Gastroesophageal sphincter (tissue), 4 donors: ENCODE measurements at regions not wholly inside any gene's neighbourhood (a gene's known extent, or its start where the extent isn't known, plus 50 kb on each side); places are given as distances from the start of the nearest gene placed in this dataset.

Experiments used
- ATAC-seq: fragments of 150-250 bp; one replicate; pipeline ENCODE4 v1.9.1; 2016; ENCODE audit warnings: mild to moderate bottlenecking, moderate library complexity
- H3K27ac ChIP-seq, 4 donors: fragments of 200-600 bp; sonication (generic) in 3 of 4; 1 replicate in 3 of 4; 2 replicates in 1 of 4; pipeline ENCODE4 v1.5.1; 2016 to 2019
- H3K27me3 ChIP-seq: fragments of 200-600 bp; sonication (generic); one replicate; pipeline ENCODE4 v1.5.1; 2019
- H3K36me3 ChIP-seq, 2 donors: fragments of 200-600 bp; sonication (generic); one replicate each; pipeline ENCODE4 v1.5.1; 2019; ENCODE audit warnings: control low read depth in 1 of 2
- H3K4me1 ChIP-seq, 3 donors: fragments of 200-600 bp; sonication (generic); 1 replicate in 2 of 3; 2 replicates in 1 of 3; pipeline ENCODE4 v1.5.1; 2016 to 2019; ENCODE audit warnings: control low read depth in 2 of 3
- H3K4me3 ChIP-seq, 2 donors: fragments of 200-600 bp; sonication (generic); one replicate each; pipeline ENCODE4 v1.5.1; 2019; ENCODE audit warnings: mild to moderate bottlenecking in 1 of 2, moderate library complexity in 1 of 2
- H3K9me3 ChIP-seq, 3 donors: fragments of 200-600 bp; sonication (generic); one replicate each; pipeline ENCODE4 v1.5.1; 2017 to 2019; ENCODE audit warnings: control low read depth in 2 of 3
- EP300 ChIP-seq: sonication (generic); formaldehyde crosslinking; IDR thresholded peaks from one replicate; pipeline ENCODE4 v1.6.1; 2017; ENCODE audit warnings: antibody characterized with exemption, mild to moderate bottlenecking
- POLR2A ChIP-seq, 2 donors: fragments of 450-650 bp; IDR thresholded peaks; one replicate each; pipeline ENCODE4 v1.6.1; 2017; ENCODE audit warnings: antibody characterized with exemption in 2 of 2, mild to moderate bottlenecking in 2 of 2, moderate library complexity in 1 of 2
- POLR2AphosphoS5 ChIP-seq: sonication (generic); formaldehyde crosslinking; IDR thresholded peaks from one replicate; pipeline ENCODE4 v1.6.1; 2017; ENCODE audit warnings: antibody characterized with exemption
- WGBS, 2 donors: methylation state at CpG; one replicate each; pipeline ENCODE4 v1.1.5; 2018; ENCODE audit warnings: low coverage in 1 of 2; 5-methylcytosine and 5-hydroxymethylcytosine counted together
- TF ChIP-seq, protein P1 (sequence below), 4 experiments: fragments of 200-600 bp in 2 of 4; fragments of 450-650 bp in 2 of 4; sonication (generic) in 1 of 4; IDR thresholded peaks; one replicate each; pipeline ENCODE4 v1.5.1; 2017 to 2019; ENCODE audit warnings: antibody characterized with exemption in 4 of 4, mild to moderate bottlenecking in 2 of 4, moderate library complexity in 2 of 4

DNA sequence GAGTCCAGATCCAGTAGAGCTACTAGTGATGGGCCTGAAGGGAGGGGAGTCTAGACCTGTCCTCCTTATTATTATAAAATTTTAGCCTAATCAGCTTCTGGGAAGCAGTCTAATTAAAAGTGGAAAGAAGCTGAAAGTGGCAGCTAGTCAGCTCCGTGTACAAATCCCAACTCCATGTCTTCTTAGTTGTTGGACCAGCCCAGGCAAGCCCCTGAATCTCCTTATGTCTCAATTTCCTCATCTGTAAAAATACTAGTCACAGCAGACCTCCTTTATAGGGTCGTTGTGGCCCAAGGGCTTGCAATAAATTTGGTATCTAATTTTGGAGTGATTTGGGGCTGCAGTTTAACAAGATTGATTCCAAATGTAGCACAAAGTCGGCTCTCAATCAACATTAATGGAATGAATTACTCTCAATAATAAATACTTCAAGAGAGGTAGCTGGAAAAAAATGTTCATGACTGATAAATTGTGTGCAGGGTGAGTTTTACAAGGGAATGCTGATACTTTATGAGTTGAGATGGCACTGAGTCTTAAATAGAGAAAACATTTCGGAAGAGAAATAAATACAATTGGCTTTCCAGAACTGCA is 118.3 kb upstream of the NDUFV2 start:
- Histone ChIP-seq H3K4me1 (no peaks in the 10 kb centered on the region), H3K4me3 (no peak overlapping the region), H3K36me3 (no peaks in the 10 kb centered on the region), H3K9me3 (no peaks in the 10 kb centered on the region), H3K27me3 (no peaks in the 10 kb centered on the region), H3K27ac (no peak overlapping the region)
- no peak for TF ChIP-seq POLR2A (IDR thresholded peaks at IDR 0.05)
- TF ChIP-seq EP300: no peak
- TF ChIP-seq POLR2AphosphoS5: no peak
- TF ChIP-seq, protein P1, sequence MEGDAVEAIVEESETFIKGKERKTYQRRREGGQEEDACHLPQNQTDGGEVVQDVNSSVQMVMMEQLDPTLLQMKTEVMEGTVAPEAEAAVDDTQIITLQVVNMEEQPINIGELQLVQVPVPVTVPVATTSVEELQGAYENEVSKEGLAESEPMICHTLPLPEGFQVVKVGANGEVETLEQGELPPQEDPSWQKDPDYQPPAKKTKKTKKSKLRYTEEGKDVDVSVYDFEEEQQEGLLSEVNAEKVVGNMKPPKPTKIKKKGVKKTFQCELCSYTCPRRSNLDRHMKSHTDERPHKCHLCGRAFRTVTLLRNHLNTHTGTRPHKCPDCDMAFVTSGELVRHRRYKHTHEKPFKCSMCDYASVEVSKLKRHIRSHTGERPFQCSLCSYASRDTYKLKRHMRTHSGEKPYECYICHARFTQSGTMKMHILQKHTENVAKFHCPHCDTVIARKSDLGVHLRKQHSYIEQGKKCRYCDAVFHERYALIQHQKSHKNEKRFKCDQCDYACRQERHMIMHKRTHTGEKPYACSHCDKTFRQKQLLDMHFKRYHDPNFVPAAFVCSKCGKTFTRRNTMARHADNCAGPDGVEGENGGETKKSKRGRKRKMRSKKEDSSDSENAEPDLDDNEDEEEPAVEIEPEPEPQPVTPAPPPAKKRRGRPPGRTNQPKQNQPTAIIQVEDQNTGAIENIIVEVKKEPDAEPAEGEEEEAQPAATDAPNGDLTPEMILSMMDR (IDR thresholded peaks at IDR 0.05): no peak
- ATAC-seq: no peak
- WGBS, 2 donors: 65 to 67% methylated on average over 4 of the region's 4 CpGs

DNA sequence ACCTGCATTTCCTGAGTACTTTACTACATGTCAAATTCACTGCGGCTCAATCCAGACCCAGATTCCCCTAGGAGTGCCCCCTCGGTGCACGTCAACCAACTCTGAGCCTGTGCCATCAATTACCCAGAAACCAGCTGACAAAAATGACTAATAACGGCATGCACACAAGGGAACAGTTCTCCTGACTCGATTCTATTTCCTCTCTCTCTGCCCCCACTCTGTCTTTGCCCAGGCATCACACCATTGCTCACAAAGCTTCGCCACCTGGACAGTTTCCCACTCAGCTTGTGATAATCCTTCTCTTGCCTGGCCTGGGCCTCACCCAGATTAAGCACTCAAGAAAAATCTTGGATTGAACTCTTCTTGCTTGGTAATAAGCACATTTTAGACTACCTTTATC is 115.3 kb upstream of the NDUFV2 start:
- WGBS, 2 donors: 46 to 56% methylated on average over 5 to 6 of the region's 6 CpGs
- no peak for ATAC-seq
- H3K4me3 ChIP-seq: no peak overlapping the region
- H3K36me3 ChIP-seq: no peaks in the 10 kb centered on the region
- no peak overlapping the region for H3K27ac ChIP-seq
- no peaks in the 10 kb centered on the region for H3K4me1 ChIP-seq
- no peaks in the 10 kb centered on the region for H3K27me3 ChIP-seq
- no peaks in the 10 kb centered on the region for H3K9me3 ChIP-seq
- TF ChIP-seq POLR2A (IDR thresholded peaks at IDR 0.05) (no peak), EP300 (no peak), POLR2AphosphoS5 (no peak)
- TF ChIP-seq, protein P1 (IDR thresholded peaks at IDR 0.05): no peak

DNA sequence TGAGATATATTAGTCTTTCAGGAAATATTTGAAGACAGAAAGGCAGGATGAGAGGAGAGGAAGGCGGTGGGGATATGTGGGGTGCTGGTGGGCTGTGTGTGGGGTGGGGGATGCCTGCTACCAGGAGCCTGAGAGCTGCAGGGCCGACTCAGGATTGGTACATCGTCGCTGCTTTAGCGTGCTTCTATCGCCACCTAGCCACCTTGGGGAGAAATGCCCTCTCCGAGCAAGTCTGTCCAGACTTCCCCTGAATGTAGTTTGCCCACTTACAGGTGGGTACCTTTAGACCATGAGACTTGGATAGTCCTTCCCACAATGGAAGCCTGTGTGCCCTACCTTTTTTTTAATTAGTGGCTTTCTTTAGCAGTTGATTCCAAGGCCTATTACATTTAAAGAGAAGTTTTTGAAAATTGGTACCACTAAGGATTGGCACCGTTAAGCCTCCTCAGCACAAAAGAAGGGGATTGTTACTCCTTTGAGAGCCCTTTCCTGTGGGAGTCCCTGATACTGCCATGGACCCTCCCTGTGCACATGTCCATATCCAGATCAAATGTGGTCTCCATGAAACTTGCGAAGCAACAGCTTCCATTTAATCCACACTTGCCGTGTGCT is 114.1 kb upstream of the NDUFV2 start:
- Histone ChIP-seq H3K36me3 (no peaks in the 10 kb centered on the region), H3K27me3 (no peaks in the 10 kb centered on the region), H3K4me3 (no peak overlapping the region), H3K4me1 (no peaks in the 10 kb centered on the region), H3K9me3 (no peaks in the 10 kb centered on the region), H3K27ac (no peak overlapping the region)
- WGBS, 2 donors: 61 to 75% methylated on average over 3 to 4 of the region's 10 CpGs
- peak; percentile 67 for ATAC-seq
- TF ChIP-seq, protein P1 (IDR thresholded peaks at IDR 0.05): peak; percentile 66 to 92 (median 72)
- TF ChIP-seq EP300: no peak
- TF ChIP-seq POLR2AphosphoS5: no peak
- TF ChIP-seq POLR2A (IDR thresholded peaks at IDR 0.05): no peak

DNA sequence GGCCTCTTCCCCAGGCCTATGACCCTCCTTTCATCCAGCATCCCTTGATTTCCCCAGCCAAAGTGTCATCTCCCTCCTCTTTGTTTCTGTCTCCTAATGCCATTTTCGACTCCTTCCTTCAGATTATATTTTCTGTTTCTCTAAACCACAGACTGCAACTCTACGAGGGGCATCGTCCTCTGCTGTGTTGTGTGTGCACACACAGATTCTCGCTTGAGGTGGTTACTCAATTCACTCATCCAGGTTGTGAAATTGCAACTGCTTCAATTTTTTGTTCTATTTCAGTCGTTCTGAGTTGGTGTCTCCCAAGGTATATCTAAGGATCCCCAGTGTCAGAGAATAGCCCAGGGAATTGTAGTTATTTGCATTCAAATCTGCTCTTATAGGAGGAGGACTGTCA is 113.5 kb upstream of the NDUFV2 start:
- Histone ChIP-seq H3K4me1 (no peaks in the 10 kb centered on the region), H3K4me3 (no peak overlapping the region), H3K27ac (no peak overlapping the region), H3K36me3 (no peaks in the 10 kb centered on the region), H3K27me3 (no peaks in the 10 kb centered on the region), H3K9me3 (no peaks in the 10 kb centered on the region)
- no peak for TF ChIP-seq POLR2A (IDR thresholded peaks at IDR 0.05)
- TF ChIP-seq, protein P1 (IDR thresholded peaks at IDR 0.05): no peak
- no peak for TF ChIP-seq POLR2AphosphoS5
- TF ChIP-seq EP300: no peak
- ATAC-seq: no peak
- WGBS, 2 donors: 64 to 81% methylated on average over 3 to 4 of the region's 5 CpGs

DNA sequence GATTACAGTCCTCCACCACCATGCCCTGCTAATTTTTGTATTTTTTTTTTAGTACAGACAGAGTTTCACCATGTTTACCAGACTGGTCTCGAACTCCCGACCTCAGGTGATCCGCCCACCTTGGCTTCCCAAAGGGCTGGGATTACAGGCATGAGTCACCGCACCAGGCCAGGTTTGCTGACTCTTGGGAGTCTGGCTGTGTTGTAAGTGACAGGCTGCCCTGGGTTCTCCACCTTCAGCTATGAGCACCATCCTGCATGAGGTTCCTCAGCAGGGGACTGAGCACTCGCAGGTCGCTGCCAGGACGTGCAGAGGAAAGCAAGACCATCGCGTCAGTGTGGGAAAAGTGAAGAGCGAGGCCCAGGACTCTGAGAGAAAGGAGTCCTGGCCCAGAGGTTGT is 112.6 kb upstream of the NDUFV2 start:
- WGBS, 2 donors: 70 to 84% methylated on average over 4 to 6 of the region's 10 CpGs
- H3K9me3 ChIP-seq: no peaks in the 10 kb centered on the region
- no peak for ATAC-seq

More for the DNA sequence above, 112.6 kb upstream of the NDUFV2 start:
- H3K27me3 ChIP-seq: no peaks in the 10 kb centered on the region
- no peak overlapping the region for H3K27ac ChIP-seq
- no peak for TF ChIP-seq EP300
- TF ChIP-seq POLR2A (IDR thresholded peaks at IDR 0.05): no peak
- TF ChIP-seq, protein P1 (IDR thresholded peaks at IDR 0.05): no peak
- TF ChIP-seq POLR2AphosphoS5: no peak
- H3K4me1 ChIP-seq: no peaks in the 10 kb centered on the region
- H3K36me3 ChIP-seq: no peaks in the 10 kb centered on the region
- H3K4me3 ChIP-seq: no peak overlapping the region
